Activated naive CD4-positive, alpha-beta T cell (primary cell): ENCODE measurements at regions not wholly inside any gene's neighbourhood (a gene's known extent, or its start where the extent isn't known, plus 50 kb on each side); places are given as distances from the start of the nearest gene placed in this dataset.

Experiments
- DNase-seq, 4 experiments: peaks; one replicate each; lab custom pipeline; 2025; lab: John Stamatoyannopoulos, UW

DNA sequence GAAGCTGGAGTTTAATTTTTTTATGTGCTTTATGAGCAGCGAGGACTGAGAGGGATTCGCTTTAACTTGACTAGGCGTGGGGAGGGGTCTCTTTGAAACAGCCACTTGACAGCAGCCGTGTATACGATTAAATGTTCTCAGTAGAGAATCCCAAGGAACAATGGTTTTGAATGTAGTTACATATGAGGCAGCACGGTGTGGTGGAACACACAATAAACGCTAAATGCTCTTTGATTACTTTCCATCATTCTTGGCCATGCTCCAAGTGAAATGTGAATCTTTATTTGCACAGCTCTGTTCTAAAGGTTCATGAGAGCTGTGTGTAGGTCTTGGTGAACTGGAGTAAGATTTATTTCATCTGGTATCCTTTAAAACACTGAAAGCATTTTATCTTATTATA is 251.4 kb upstream of the TGFBR2 start:
- no peak for DNase-seq

DNA sequence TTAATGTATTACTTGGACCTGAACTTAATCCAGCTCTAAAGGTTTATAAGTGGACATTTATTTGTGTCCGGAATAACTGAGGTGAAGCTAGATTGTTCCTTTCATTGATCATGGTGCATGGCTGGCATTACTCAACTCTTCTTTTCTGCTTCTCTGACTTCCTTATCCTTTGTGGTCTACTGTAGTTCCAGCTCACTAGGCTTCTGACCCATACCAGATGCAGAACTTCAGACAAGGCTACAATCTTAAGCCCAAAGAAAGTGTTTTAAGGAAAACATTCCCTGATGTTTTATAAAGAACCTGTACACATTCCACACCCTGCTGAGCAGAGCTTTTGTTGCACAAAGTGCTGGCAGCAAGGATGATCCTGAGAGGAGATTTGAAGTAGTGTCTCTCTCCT is 250.8 kb upstream of the TGFBR2 start:
- no peak for DNase-seq

DNA sequence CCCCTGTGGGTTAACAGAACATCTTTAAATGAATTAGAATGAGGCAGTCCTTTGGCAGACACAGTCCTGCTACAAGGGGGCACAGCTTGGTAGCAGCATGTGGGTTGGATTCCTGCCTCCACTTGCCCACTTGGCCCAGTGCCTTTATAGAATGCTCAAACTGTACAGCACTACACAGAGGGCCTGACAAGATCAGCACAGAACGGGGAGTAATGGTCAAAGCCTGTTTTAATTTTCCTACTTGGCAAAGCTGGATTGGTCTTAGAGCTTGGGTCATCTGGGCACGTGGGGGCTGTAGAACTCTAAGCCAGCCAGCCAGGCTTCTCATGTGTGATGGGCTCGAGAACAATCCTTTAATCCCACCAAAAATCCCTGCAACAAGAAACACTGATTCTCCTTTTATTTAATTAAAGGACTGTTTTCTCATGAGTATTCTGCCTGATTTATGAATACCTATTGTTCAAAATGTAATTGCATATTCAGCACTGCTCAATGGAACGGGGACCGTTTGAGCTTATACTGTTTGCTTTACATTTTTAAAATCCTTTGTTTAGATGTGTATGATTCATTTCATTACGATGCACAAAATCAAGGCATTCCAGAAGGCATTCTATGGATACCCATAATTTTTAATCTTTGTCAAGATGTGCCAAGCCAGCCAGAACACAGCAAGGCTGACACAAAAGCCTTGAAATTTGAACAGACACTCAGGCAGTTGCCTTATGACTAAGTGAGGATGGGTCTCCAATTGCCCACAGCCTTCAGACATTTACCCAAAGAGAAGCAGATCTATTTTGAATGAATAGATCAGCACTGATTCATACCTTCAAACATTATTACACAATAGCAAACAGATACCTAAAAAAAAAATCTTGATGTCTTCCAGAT is 249.3 kb upstream of the TGFBR2 start:
- no peak for DNase-seq

DNA sequence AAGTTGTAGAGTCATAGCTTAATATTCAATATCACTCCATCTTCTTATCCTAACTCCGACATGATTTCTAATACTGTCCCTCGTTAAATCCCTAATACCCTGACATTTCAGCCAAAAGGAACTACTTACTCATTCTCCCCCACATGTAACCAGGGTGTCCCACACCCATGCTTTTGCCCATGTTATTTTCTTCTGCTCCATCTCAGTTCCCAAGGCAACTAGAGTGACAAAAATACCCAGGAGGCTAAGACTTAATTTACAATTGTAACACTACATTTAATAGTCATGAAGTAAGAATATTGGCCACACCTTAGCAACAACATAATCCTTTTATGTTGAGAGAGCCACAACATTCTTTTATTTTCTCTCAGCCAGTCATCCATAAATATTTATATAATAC is 248.5 kb upstream of the TGFBR2 start:
- DNase-seq = no peak

DNA sequence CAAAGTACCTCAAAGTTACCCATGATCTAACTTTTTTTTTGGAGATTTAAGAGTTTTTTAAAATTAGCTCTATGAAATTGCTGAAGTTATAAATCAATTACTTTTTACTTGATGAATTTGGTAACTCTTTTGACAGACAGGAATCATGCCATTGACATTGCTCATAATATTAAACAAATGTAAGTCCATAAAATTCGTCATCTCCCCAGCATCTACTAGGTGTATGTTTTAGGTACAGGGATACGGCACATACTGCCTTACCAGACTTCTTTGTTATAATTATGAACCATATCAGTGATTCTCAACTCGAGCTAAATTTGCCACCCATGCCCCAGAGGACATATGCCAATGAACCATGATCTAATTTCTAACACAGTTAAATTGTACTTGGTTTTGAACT is 247.5 kb upstream of the TGFBR2 start:
- DNase-seq = no peak

DNA sequence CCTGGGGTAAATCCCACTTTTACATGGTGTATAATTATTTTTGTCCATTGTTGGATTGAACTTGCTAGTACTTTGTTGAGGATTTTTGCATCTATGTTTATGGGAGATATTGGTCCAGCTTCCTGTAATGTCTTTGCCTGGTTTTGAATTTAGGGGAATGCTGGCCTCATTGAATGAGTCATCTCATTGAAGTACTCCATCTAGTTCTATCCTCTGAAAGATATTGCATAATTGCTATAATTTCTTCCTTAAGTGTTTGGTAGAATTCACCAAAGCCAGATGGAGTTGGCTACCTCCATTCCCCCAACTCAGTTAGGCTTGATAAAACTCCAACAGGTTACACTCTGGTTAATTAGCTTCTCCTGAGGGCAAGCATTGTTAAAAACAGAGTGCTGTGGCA is 237.4 kb upstream of the TGFBR2 start:
- DNase-seq = no peak

DNA sequence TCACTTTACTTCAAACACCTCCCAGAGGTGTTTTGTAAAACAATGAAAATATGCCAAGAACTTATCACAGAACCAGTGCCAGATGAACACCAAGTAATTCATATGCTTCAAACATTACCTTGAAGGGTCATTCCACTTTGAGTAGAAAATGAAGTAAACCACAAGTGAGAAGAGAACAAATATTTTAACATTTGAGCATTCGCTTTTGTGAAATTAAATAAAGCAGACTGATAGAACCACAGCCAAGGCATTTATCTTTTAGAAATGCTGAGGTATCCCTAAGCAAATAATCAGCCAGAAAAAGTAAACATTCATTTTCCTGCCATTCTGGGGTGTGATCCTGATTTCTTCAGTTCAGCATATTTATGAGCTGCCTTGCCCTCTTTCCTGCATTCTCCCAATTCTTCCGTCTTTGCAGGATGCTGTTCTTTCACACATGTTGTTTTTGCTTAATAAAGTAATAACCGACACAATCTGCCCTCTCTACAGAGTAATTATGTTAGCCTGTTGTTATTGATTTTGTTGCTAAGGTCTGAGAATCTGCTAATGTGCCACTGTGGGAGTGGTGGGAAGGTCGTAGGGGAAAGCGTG is 235.6 kb upstream of the TGFBR2 start:
- DNase-seq = no peak

DNA sequence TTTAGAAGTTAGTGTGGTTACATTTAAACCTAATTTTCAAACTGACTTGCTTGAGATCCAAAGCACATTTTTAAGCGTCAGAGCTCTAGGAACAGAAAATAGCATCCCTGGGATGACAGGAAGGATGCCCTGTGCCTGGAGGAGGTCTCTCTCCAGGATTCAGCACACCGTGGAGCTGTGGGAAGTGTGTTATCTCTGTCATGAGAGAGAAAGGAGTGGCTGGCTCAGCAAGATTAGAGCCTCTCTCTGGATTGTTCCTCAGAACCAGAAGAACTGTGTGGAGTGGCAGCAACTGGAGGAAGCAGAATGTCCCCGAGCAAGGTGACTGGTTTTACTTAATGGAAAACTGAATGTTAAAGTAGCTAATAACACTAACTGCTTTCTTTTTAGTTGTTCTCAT is 233.6 kb upstream of the TGFBR2 start:
- DNase-seq = no peak

DNA sequence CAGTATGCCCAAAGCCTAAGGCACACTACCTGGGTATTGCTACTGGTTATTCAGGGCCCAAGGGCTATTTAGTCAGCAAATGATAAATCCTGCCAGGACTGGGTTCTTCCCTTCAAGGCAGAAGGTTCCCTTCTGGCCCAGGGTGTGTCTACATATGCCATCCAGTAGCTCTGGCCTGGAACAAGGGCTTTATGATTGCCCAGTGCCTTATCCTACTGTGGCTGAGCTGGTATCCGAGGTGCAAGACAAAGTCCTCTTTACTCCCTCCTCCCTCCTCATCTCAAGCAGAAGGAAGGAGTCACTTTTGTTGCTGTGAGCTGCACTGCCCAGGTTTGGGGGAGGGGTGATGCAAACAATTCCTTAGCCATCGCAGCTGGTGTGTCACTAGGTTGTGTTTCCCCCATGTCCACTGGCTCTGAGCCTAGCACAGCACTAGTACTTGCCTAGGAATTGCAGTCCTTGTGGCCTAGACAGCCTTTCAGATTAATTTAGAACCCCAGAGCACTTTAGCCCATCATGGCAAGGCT is 221.8 kb upstream of the TGFBR2 start:
- DNase-seq = no peak

DNA sequence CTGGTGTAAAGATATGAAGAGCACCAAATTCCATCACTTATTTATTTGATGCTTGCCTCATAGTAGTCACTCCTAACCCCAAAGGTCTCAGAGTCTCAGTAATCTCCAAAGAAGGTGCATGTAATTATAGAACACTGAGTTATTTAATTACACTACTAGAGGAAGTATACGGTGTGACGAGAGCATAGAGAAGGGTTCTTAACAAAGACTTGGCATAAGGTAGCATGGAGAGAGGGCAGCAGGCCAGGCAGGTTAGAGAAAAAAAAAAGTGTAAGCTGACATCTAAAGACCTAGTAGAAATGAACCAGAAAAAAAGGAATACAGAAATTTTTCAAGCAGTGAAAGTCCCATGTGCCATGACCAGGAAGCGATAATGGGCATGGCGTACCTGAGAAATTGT is 213.3 kb upstream of the TGFBR2 start:
- DNase-seq = no peak

DNA sequence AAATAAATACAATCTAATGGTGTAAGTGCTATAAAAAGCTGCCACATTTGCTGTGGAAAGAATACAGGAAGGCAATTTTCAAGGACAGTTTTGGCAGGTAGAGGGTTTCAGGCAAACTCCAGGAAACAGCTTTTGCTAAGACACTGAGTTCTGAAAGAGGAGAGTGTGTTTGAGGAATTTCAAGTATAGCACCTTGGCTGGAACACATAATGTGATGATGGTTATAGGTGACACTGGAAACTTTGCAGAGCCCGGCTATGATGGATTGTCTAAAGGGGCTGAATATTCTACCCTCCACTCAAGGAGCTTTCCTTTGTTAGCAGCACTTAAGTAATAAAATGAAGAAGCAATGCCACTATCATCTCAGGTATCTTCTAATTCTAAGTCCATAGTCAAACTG is 209.4 kb upstream of the TGFBR2 start:
- no peak for DNase-seq

DNA sequence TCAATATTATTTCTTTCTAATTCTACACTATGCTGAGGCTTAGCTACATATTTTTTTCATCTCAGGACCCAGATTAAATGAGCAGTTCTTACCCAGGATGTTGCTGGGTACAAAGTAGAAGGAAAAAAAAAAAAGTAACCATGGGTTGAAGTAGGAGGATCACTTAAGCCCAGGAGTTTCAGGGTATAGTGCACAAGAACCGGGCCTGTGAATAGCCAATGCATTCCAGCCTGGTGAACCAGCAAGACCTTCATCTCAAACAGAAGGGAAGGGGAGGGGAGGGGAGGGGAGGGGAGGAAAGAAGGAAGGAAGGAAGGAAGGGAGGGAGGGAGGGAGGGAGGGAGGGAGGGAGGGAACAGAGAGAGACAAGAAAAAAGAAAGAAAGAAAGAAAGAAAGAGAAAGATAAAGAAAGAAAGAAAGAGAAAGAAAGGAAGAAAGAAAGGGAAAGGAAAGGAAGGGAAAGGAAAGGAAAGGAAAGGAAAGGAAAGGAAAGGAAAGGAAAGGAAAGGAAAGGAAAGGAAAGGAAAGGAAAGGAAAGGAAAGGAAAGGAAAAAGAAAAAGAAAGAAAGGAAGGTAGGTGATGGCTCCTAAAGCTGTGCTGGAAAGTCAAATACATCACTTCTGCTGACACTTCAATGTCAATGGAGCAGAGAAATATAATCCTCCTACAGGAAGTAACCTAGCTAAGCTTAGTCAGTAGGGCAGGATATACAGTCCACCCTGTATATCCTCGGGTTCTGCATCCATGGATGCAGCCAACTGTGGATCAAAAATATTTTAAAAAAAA is 206.8 kb upstream of the TGFBR2 start:
- no peak for DNase-seq

DNA sequence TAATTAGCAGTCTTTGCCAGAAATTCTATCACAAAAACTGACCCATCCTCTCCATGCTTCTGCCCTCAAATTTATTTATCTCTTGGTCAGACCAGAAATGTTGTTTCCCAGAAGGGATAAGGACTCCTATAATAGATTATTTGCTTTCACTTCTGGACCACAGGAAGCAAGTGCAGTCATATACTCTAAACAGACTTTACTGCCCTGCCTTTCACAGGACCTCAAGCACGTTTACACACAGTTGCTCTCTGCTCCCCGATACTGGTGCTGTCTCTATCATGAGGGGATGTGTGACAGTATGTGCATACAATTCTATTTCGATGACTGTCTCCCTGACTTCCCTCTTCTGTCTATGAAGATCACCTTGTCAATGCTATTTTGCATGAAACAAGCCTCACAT is 205.5 kb upstream of the TGFBR2 start:
- no peak for DNase-seq

DNA sequence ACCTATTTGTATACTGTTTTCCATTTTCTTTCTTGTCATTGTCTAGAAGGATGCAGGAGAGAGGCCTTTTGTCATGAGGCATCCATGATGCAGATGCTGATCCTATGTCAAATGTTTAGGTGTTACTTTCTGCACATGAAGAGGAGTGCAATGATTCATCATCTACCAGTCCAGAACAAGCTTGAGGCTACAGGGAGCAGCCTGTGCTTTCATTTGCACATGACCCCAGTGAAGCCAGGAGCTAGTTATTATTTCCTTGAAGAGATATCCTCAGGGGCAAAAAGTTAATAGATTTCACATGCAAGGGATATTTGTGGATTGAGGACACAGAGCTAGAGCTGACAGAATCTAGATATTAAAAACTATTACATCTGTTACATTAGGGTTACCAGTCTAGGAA is 204.4 kb upstream of the TGFBR2 start:
- DNase-seq = no peak

DNA sequence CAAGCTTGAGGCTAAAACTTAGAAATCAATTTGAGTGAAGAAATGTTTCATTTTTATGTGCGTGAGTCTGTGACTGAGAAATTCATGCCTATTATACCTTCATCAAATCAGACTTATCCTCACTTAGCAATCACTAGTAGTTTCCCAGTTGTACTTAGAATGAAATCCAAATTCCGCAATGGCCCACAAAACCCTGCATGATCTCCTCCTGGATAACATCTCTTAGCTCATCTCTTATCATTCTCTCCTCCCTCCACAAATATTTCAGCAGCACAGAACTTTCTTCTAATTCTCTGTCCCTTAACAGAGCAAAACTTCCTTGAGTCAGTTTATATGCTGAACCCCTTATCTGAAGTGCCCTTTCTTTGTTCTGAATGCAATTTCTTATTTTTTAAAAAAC is 198.8 kb upstream of the TGFBR2 start:
- DNase-seq = no peak

DNA sequence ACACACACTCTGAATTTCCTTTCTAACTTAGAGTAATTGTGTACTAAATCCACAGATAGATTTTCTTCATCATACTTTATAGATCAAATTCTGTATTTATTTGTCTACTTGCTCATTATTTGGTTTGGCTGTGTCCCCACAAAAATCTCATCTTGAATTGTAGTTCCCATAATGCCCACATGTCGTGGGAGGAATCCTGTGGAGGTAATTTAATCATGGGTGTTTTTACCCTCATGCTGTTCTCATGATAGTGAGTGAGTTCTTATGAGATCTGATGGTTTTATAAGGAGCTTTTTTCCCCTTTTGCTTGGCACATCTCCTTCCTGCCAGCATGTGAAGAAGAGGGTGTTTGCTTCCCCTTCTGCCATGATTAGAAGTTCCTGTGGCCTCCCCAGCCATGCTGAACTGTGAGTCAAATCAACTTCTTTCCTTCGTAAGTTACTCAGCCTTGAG is 198.3 kb upstream of the TGFBR2 start:
- DNase-seq = no peak

DNA sequence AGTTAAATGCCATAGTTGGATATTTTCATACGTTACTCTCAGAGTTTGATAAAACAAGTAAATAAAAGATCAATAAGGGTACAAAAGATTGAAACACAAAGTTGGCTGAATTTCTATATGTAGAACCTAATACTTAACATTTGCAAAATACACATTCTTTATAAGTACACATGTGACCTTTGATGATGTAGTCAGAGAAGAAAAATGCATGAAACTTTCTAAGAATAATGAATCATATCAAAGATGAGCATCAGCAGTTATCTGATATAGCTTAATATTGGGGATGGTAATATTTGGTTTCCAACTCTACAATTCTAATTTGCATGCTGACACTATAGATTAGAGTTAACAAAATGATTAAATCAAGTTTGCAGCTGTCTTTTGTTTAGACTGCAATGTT is 188.0 kb upstream of the TGFBR2 start:
- no peak for DNase-seq

DNA sequence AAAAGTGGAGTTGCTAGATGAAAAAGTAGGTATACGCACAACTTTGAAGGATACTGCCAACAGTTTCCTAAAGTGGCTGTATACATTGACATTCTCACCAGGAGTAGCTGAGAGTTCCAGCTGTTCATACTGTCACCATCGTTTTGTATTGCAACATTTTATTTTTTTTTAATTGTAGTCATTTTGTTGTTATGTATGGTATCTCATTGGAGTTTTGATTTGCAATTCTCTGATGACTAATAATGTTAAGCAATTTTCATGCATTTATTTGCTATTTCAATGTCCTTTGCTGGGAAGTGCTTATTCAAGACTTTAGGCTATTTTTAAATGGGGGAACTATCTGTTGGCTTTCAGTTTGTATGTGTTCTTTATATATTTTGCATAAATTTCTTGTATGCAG is 185.1 kb upstream of the TGFBR2 start:
- no peak for DNase-seq

DNA sequence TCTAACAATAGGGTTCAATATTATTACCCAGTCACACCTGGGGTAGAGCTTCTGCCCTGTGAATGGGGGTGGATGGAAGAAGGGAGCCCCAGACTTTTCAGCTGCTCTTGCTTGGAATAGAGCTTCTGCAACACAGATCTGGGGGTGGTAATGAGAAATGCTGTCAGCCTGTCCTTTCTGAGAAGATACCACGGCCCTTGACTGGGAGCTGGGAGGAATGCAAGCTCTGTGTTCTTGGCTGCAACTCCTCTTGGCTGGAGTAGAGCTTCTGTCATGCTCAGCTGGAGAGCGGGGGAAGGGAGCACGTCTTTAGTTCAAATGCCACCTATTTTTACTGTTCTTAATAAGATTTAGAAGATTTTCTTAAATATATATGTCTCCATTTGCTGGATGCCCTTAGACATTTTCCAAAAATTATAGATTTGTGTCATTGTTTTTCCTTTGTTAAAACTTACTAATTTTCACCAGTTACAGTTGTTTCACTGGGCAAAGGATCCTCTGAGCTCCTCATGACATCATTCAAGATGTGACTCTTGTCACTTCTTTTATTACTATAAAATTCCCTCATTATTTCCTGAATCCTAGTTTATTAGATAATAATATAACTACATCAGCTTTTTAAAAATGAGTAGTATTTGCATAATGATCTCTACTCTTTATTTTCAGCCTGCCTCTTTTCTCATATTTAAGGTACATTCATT is 180.0 kb upstream of the TGFBR2 start:
- DNase-seq = no peak

DNA sequence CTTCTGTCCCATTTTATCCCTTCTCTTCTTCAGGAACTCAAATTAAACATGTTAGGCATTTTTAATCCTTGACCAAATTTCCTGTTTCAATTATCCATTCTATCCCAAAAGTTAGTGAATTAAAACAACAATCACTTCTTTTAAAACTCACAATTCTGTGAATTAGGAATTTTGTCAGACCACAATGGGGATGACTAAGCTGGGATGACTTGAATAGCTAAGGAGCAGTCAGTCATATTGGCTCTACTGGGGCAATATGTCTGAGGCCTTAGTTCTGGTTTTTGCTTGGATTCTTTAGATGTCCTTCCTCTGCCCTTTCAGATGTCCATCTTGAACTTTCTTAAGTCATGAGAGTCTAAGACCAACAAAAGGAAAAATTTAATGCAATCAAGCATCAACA is 178.2 kb upstream of the TGFBR2 start:
- DNase-seq = no peak

DNA sequence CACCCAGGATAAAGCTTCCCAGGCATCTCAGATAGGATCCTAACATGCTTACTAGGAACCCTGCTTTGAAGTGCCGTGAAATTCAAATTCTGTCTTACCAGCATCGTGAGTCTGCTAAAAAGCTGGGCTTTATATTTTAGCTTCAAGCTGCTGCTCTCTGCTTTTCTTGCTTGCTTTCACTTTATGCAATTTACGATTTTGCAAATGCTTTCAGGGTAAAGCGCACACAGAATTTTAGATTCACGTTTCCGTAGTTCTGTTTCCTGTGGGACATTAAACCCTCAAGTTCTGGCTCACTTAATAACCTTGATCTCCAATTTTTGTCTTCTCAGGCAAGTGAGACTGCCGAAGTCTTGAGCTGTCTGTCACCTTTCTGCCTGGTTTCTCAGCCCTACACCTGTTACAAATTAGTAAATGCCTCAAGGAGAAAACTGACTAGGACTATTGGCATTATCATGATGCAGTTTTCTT is 170.5 kb upstream of the TGFBR2 start:
- DNase-seq = no peak

DNA sequence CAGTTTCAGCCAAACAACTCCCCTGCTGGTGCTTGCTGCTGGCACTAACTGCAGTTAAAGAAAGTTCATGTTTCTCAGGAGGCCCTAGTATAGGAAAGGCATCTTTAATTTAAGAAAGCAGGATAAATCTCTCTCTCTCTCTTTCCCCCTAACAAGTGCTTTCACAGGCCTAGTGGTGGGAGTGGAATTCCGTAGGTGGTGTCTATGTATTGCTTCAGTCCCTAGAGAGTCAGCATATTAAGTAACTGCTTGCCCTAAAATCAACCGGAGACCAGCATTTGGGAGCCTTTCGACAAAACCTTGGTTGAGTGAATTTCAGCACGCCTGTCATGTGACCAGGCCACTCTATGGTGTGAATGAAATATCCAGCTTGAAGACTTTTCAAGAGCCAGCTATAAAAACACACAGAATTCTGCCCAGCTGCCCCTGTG is 169.2 kb upstream of the TGFBR2 start:
- no peak for DNase-seq
